ENCODE measurements at regions not wholly inside any gene's neighbourhood (a gene's known extent, or its start where the extent isn't known, plus 50 kb on each side); places are given as distances from the start of the nearest gene placed in this dataset.

DNA sequence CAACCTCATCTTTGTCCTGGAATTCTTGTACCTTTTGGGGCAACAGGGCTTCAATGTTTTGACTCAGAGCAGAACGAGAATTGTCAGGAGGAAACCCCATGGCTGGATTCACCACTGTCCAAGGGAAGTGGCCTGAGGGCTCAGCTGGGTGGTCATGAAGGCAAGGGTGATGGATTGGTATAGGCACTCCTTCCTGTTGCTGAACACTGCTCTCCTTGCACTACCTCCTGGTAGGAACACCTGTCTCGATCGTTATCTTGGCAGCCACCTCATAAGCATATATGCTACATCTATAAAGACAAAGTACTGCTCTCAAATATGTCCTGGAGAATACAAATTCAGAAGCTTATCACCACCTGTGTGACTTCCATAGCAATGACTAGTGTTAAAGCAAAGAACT is 79.8 kb downstream of the CCNG2 start:
- Histone ChIP-seq H4K20me1 (ENCODE audit: insufficient read depth, low read length, poor library complexity, severe bottlenecking) (no peaks in the 10 kb centered on the region), H3K79me2 (ENCODE audit: insufficient read depth, low read length) (no peaks in the 10 kb centered on the region), H3K9me3 (ENCODE audit: insufficient read depth, low read depth, low read length) (no peaks in the 10 kb centered on the region), H3K36me3 (ENCODE audit: insufficient read depth, low read length) (no peaks in the 10 kb centered on the region), H3K4me1 (ENCODE audit: insufficient read depth, low read length, poor library complexity, severe bottlenecking) (no peaks in the 10 kb centered on the region), H3K4me3 (ENCODE audit: low read length, poor library complexity, severe bottlenecking) (no peak overlapping the region), H3K9ac (ENCODE audit: low read depth, low read length, poor library complexity, severe bottlenecking) (no peak overlapping the region), H3K4me2 (ENCODE audit: low read depth, low read length, poor library complexity, severe bottlenecking) (no peak overlapping the region), H3F3A (ENCODE audit: low read depth) (no peaks in the 10 kb centered on the region), H2AFZ (ENCODE audit: low read length) (no peak overlapping the region), H3K27me3 (ENCODE audit: insufficient read depth, low read length, poor library complexity, severe bottlenecking) (no peaks in the 10 kb centered on the region), H3K9me2 (replicated peaks; ENCODE audit: low read depth, low read length) (no peaks in the 10 kb centered on the region)
- no peak for TF ChIP-seq EZH2phosphoT487 (IDR thresholded peaks at IDR 0.05; ENCODE audit: borderline replicate concordance)
- TF ChIP-seq, protein P1, sequence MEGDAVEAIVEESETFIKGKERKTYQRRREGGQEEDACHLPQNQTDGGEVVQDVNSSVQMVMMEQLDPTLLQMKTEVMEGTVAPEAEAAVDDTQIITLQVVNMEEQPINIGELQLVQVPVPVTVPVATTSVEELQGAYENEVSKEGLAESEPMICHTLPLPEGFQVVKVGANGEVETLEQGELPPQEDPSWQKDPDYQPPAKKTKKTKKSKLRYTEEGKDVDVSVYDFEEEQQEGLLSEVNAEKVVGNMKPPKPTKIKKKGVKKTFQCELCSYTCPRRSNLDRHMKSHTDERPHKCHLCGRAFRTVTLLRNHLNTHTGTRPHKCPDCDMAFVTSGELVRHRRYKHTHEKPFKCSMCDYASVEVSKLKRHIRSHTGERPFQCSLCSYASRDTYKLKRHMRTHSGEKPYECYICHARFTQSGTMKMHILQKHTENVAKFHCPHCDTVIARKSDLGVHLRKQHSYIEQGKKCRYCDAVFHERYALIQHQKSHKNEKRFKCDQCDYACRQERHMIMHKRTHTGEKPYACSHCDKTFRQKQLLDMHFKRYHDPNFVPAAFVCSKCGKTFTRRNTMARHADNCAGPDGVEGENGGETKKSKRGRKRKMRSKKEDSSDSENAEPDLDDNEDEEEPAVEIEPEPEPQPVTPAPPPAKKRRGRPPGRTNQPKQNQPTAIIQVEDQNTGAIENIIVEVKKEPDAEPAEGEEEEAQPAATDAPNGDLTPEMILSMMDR (conservative IDR thresholded peaks at IDR 0.05; ENCODE audit: low read length): no peak

DNA sequence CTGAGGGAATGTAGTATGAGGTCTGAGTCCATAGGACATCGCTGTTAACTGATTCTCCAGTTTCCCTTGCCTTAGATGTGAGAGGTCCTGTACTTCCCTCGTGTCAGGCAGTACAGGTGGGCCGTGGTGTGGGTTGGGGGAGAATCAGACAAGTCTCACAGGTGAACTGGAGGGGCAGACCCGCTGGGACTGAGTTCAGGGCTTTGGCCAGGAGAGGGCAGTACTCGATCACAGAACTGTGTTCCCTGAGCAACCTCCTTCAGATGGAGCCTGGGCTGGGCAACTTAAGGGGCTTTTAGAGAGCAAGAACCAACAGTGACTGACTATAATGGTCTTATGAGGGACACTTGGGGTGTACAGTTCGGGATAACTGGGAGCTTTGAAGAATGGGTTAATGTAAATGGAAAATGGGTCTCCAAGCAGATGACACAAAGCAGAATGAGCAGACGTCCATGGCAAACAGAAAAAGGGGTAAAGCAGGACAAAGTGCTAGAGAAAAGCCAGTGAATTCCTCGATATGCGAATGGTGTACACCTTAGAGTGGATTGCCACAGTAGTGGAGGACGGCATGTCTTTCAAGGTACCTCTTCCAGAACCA is 83.6 kb downstream of the CCNG2 start:
- TF ChIP-seq EZH2phosphoT487 (IDR thresholded peaks at IDR 0.05; ENCODE audit: borderline replicate concordance): no peak
- TF ChIP-seq, protein P1 (conservative IDR thresholded peaks at IDR 0.05; ENCODE audit: low read length): peak; percentile 94
- Histone ChIP-seq H3K27me3 (ENCODE audit: insufficient read depth, low read length, poor library complexity, severe bottlenecking) (no peaks in the 10 kb centered on the region), H3K4me3 (ENCODE audit: low read length, poor library complexity, severe bottlenecking) (no peak overlapping the region), H3K9ac (ENCODE audit: low read depth, low read length, poor library complexity, severe bottlenecking) (no peak overlapping the region), H3K36me3 (ENCODE audit: insufficient read depth, low read length) (no peaks in the 10 kb centered on the region), H3K79me2 (ENCODE audit: insufficient read depth, low read length) (no peaks in the 10 kb centered on the region), H3K4me2 (ENCODE audit: low read depth, low read length, poor library complexity, severe bottlenecking) (no peak overlapping the region), H3K4me1 (ENCODE audit: insufficient read depth, low read length, poor library complexity, severe bottlenecking) (no peaks in the 10 kb centered on the region), H2AFZ (ENCODE audit: low read length) (no peak overlapping the region), H3F3A (ENCODE audit: low read depth) (no peaks in the 10 kb centered on the region), H3K9me3 (ENCODE audit: insufficient read depth, low read depth, low read length) (no peaks in the 10 kb centered on the region), H4K20me1 (ENCODE audit: insufficient read depth, low read length, poor library complexity, severe bottlenecking) (no peaks in the 10 kb centered on the region), H3K9me2 (replicated peaks; ENCODE audit: low read depth, low read length) (no peaks in the 10 kb centered on the region)

DNA sequence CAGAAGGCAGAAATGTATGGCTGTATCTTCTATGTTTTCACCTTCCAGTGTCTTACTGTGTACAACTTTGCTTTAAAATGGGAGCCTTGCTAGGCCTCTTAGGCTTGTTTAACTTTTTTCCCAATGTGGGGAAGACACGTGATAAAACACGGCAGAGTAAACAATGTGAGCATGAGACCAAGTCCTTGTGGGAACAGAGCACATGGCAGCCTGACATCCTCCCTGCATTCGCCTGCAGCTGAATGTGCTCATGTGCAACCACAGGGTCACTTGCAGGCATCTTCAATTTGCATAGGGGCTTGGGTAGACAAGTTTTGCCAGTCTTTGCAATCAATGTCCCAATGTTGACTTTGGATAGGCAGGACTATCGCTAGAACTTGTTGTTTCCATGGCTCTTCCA is 91.8 kb downstream of the CCNG2 start:
- Histone ChIP-seq H3K79me2 (ENCODE audit: insufficient read depth, low read length) (no peaks in the 10 kb centered on the region), H3K4me3 (ENCODE audit: low read length, poor library complexity, severe bottlenecking) (no peak overlapping the region), H3K4me2 (ENCODE audit: low read depth, low read length, poor library complexity, severe bottlenecking) (no peak overlapping the region), H3F3A (ENCODE audit: low read depth) (no peaks in the 10 kb centered on the region), H3K4me1 (ENCODE audit: insufficient read depth, low read length, poor library complexity, severe bottlenecking) (no peaks in the 10 kb centered on the region), H2AFZ (ENCODE audit: low read length) (no peak overlapping the region), H3K9ac (ENCODE audit: low read depth, low read length, poor library complexity, severe bottlenecking) (no peak overlapping the region), H3K9me3 (ENCODE audit: insufficient read depth, low read depth, low read length) (no peaks in the 10 kb centered on the region), H3K36me3 (ENCODE audit: insufficient read depth, low read length) (no peaks in the 10 kb centered on the region), H3K9me2 (replicated peaks; ENCODE audit: low read depth, low read length) (no peaks in the 10 kb centered on the region), H4K20me1 (ENCODE audit: insufficient read depth, low read length, poor library complexity, severe bottlenecking) (no peaks in the 10 kb centered on the region), H3K27me3 (ENCODE audit: insufficient read depth, low read length, poor library complexity, severe bottlenecking) (no peaks in the 10 kb centered on the region)
- no peak for TF ChIP-seq EZH2phosphoT487 (IDR thresholded peaks at IDR 0.05; ENCODE audit: borderline replicate concordance)
- TF ChIP-seq, protein P1 (conservative IDR thresholded peaks at IDR 0.05; ENCODE audit: low read length): no peak

All from Loucy (cell line).